ENCODE measurements at regions not wholly inside any gene's neighbourhood (a gene's known extent, or its start where the extent isn't known, plus 50 kb on each side); places are given as distances from the start of the nearest gene placed in this dataset.

DNA sequence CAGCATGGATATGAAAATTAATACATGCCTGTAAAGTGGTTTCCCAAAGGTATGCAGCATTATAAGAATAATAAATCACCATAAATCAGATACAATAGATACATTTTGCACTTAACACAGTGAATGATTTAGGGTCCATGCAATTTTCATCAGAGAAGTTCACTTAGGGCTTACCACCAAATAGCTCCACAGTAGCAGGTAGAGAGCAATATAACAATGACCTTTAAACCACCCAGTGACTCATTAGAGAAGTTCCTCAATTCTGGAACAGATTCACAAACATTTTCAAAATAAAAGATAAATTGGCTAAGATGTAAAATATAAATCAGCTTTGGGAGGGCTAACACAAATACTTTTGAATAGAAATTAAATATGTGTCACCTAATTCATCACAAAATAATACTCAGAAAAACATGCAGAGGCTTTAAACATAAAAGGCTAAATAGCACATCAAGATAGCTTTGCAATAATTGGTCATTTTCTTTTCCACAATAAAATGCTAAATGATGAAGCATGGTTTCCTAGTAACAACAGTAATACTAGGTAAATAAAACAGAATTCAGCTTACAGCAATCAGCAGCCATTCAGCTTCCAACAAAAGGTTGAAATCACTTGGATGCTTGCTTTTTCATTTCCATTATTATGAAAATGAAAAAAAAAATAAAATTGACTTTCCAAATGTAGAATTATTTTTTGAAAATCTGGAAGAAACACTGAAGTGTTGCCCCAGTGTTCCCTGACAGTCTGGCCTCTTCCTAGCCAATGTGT is 84.3 kb upstream of the NBEA start:
- H3K4me1 ChIP-seq (ENCODE audit: control insufficient read depth, insufficient read depth, low read length), result no peaks in the 10 kb centered on the region
- no peaks in the 10 kb centered on the region for H3K36me3 ChIP-seq (ENCODE audit: control insufficient read depth, insufficient read depth, low read length)
- H3K27ac ChIP-seq (ENCODE audit: low read depth, low read length), result no peak overlapping the region
- no peaks in the 10 kb centered on the region for H3K9me3 ChIP-seq (ENCODE audit: control insufficient read depth, insufficient read depth, low read length)
- no peaks in the 10 kb centered on the region for H3K27me3 ChIP-seq (ENCODE audit: control insufficient read depth, insufficient read depth, low read length)
- no peak overlapping the region for H3K4me3 ChIP-seq (ENCODE audit: low read depth, low read length)
- peak in 2 of 6 donors; percentile 25 to 31 for DNase-seq (ENCODE audit: low read depth in 4 of 6, low spot score in 6 of 6)

GRCh38 chr13:34862311-34862710 is 79.8 kb upstream of the NBEA start:
- H3K4me3 ChIP-seq (ENCODE audit: low read depth, low read length), result no peak overlapping the region
- no peak overlapping the region for H3K27ac ChIP-seq (ENCODE audit: low read depth, low read length)
- no CpG with 5 or more reads among the region's 2 CpGs for WGBS (ENCODE audit: insufficient coverage)
- no peaks in the 10 kb centered on the region for H3K27me3 ChIP-seq (ENCODE audit: control insufficient read depth, insufficient read depth, low read length)
- H3K36me3 ChIP-seq (ENCODE audit: control insufficient read depth, insufficient read depth, low read length), result no peaks in the 10 kb centered on the region
- no peaks in the 10 kb centered on the region for H3K9me3 ChIP-seq (ENCODE audit: control insufficient read depth, insufficient read depth, low read length)
- no peak for DNase-seq (ENCODE audit: low read depth in 4 of 6, low spot score in 6 of 6)
- no peaks in the 10 kb centered on the region for H3K4me1 ChIP-seq (ENCODE audit: control insufficient read depth, insufficient read depth, low read length)

DNA sequence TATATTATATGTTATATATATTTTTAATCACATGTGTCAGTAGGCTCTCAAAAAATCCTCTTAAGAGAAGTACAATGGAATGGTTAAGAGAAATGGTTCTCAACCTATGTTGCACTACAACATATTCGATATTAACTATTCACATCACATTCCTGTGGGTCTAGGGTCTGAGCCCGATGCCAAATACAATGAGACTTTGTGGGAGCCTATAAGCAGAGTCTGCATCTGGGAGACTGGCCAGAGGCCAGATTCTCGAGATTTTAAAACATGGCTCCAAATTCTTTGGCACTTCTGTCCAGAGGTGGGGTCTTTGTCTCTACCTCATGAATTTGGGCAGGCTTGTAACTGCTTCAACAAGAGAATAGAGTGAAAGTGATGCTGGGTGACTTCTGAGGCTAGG is 79.4 kb upstream of the NBEA start:
- peak in 1 of 6 donors; percentile 25 for DNase-seq (ENCODE audit: low read depth in 4 of 6, low spot score in 6 of 6)
- WGBS (ENCODE audit: insufficient coverage), result 29% methylated on average over 2 of the region's 3 CpGs
- Histone ChIP-seq H3K36me3 (ENCODE audit: control insufficient read depth, insufficient read depth, low read length) (no peaks in the 10 kb centered on the region), H3K27me3 (ENCODE audit: control insufficient read depth, insufficient read depth, low read length) (no peaks in the 10 kb centered on the region), H3K4me3 (ENCODE audit: low read depth, low read length) (no peak overlapping the region), H3K27ac (ENCODE audit: low read depth, low read length) (no peak overlapping the region), H3K9me3 (ENCODE audit: control insufficient read depth, insufficient read depth, low read length) (no peaks in the 10 kb centered on the region), H3K4me1 (ENCODE audit: control insufficient read depth, insufficient read depth, low read length) (no peaks in the 10 kb centered on the region)

- Histone ChIP-seq H3K4me1 (ENCODE audit: control insufficient read depth, insufficient read depth, low read length) (no peaks in the 10 kb centered on the region), H3K9me3 (ENCODE audit: control insufficient read depth, insufficient read depth, low read length) (no peaks in the 10 kb centered on the region), H3K4me3 (ENCODE audit: low read depth, low read length) (no peak overlapping the region), H3K27ac (ENCODE audit: low read depth, low read length) (no peak overlapping the region), H3K27me3 (ENCODE audit: control insufficient read depth, insufficient read depth, low read length) (no peaks in the 10 kb centered on the region), H3K36me3 (ENCODE audit: control insufficient read depth, insufficient read depth, low read length) (no peaks in the 10 kb centered on the region)
- no CpG with 5 or more reads among the region's 4 CpGs for WGBS (ENCODE audit: insufficient coverage)
- no peak for DNase-seq (ENCODE audit: low read depth in 4 of 6, low spot score in 6 of 6)
Observed at GRCh38 chr13:34863360-34864135, 78.5 kb upstream of the NBEA start.

- H3K27ac ChIP-seq (ENCODE audit: low read depth, low read length), result no peak overlapping the region
- DNase-seq (ENCODE audit: low read depth in 4 of 6, low spot score in 6 of 6), result peak in 1 of 6 donors; percentile 41
- no peaks in the 10 kb centered on the region for H3K36me3 ChIP-seq (ENCODE audit: control insufficient read depth, insufficient read depth, low read length)
- H3K4me1 ChIP-seq (ENCODE audit: control insufficient read depth, insufficient read depth, low read length), result no peaks in the 10 kb centered on the region
- WGBS (ENCODE audit: insufficient coverage), result 100% methylated on average over 1 of the region's 1 CpG
- no peak overlapping the region for H3K4me3 ChIP-seq (ENCODE audit: low read depth, low read length)
- H3K9me3 ChIP-seq (ENCODE audit: control insufficient read depth, insufficient read depth, low read length), result no peaks in the 10 kb centered on the region
- H3K27me3 ChIP-seq (ENCODE audit: control insufficient read depth, insufficient read depth, low read length), result no peaks in the 10 kb centered on the region
Observed at GRCh38 chr13:34864671-34865070, 77.4 kb upstream of the NBEA start.

- 92% methylated on average over 3 of the region's 4 CpGs for WGBS (ENCODE audit: insufficient coverage)
- Histone ChIP-seq H3K4me1 (ENCODE audit: control insufficient read depth, insufficient read depth, low read length) (no peaks in the 10 kb centered on the region), H3K36me3 (ENCODE audit: control insufficient read depth, insufficient read depth, low read length) (no peaks in the 10 kb centered on the region), H3K4me3 (ENCODE audit: low read depth, low read length) (no peak overlapping the region), H3K27me3 (ENCODE audit: control insufficient read depth, insufficient read depth, low read length) (no peaks in the 10 kb centered on the region), H3K9me3 (ENCODE audit: control insufficient read depth, insufficient read depth, low read length) (no peaks in the 10 kb centered on the region), H3K27ac (ENCODE audit: low read depth, low read length) (no peak overlapping the region)
- peak in 1 of 6 donors; percentile 25 for DNase-seq (ENCODE audit: low read depth in 4 of 6, low spot score in 6 of 6)
Observed at GRCh38 chr13:34867590-34867989, 74.5 kb upstream of the NBEA start.

DNA sequence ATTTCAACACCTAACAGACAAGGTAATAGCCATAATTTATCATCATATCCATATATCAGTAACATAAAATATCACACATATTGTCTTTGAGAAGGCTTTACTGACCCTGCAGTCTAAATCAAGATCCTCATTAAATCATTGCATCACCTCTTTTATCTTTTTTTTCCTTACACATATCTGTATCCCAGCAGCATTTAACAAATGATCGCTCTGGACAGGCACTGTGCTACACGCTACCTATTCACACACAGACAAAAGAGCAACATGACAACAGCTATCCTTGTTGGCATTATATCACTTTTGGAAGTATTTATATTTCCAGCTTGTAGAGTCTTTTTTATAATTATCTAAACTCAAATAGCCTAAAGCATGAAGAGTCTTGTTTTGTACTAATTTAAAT is 73.3 kb upstream of the NBEA start:
- Histone ChIP-seq H3K4me1 (ENCODE audit: control insufficient read depth, insufficient read depth, low read length) (no peaks in the 10 kb centered on the region), H3K9me3 (ENCODE audit: control insufficient read depth, insufficient read depth, low read length) (no peaks in the 10 kb centered on the region), H3K36me3 (ENCODE audit: control insufficient read depth, insufficient read depth, low read length) (no peaks in the 10 kb centered on the region), H3K27ac (ENCODE audit: low read depth, low read length) (no peak overlapping the region), H3K27me3 (ENCODE audit: control insufficient read depth, insufficient read depth, low read length) (no peaks in the 10 kb centered on the region), H3K4me3 (ENCODE audit: low read depth, low read length) (no peak overlapping the region)
- no CpG with 5 or more reads among the region's 2 CpGs for WGBS (ENCODE audit: insufficient coverage)
- peak in 1 of 6 donors; percentile 27 for DNase-seq (ENCODE audit: low read depth in 4 of 6, low spot score in 6 of 6)

GRCh38 chr13:34869696-34870095 is 72.4 kb upstream of the NBEA start:
- H3K9me3 ChIP-seq (ENCODE audit: control insufficient read depth, insufficient read depth, low read length), result no peaks in the 10 kb centered on the region
- H3K4me1 ChIP-seq (ENCODE audit: control insufficient read depth, insufficient read depth, low read length), result no peaks in the 10 kb centered on the region
- 23% methylated on average over 2 of the region's 2 CpGs for WGBS (ENCODE audit: insufficient coverage)
- H3K27me3 ChIP-seq (ENCODE audit: control insufficient read depth, insufficient read depth, low read length), result no peaks in the 10 kb centered on the region
- no peak overlapping the region for H3K4me3 ChIP-seq (ENCODE audit: low read depth, low read length)
- peak in 2 of 6 donors; percentile 35 to 66 for DNase-seq (ENCODE audit: low read depth in 4 of 6, low spot score in 6 of 6)
- H3K27ac ChIP-seq (ENCODE audit: low read depth, low read length), result no peak overlapping the region
- H3K36me3 ChIP-seq (ENCODE audit: control insufficient read depth, insufficient read depth, low read length), result no peaks in the 10 kb centered on the region

DNA sequence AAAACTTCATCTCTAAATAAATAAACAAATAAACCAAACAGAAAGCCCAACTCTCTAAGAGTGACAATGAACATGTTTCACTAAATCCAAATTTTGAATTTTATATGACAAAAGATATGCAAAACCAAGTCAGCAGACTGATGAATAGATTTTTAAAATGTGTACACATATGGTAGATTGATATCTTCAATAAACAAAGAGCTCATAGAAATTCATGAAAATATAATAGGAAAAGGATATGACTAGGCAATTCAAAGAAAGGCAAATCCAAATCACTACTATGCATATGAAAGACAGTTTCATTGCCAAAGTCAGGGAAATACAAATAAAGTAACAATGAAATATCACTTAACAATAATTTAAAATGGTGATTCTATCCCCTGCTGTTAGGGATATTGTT is 63.7 kb upstream of the NBEA start:
- no peak for DNase-seq (ENCODE audit: low read depth in 4 of 6, low spot score in 6 of 6)
- Histone ChIP-seq H3K36me3 (ENCODE audit: control insufficient read depth, insufficient read depth, low read length) (no peaks in the 10 kb centered on the region), H3K9me3 (ENCODE audit: control insufficient read depth, insufficient read depth, low read length) (peaks cover 3% of the 10 kb centered on the region), H3K4me3 (ENCODE audit: low read depth, low read length) (no peak overlapping the region), H3K27me3 (ENCODE audit: control insufficient read depth, insufficient read depth, low read length) (no peaks in the 10 kb centered on the region), H3K4me1 (ENCODE audit: control insufficient read depth, insufficient read depth, low read length) (no peaks in the 10 kb centered on the region), H3K27ac (ENCODE audit: low read depth, low read length) (no peak overlapping the region)

DNA sequence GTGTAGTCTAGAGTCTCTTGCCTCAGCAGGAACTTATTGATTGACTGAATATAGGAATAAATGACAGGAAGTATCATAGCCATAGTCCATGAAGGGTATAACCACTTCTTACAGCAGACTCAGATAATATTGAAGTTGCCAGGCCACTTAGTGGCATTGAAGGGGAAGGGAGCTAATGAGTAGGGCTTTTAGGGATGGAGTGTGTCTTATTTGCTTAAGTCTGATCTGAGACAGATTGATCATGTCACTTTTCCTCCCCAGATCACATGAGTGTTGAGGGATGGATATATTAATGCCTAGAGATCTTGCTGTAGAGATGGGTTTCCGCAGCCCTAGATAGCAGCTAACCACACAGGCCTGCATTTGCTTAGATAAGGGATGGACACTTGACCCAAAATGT is 62.2 kb upstream of the NBEA start:
- no peak overlapping the region for H3K27ac ChIP-seq (ENCODE audit: low read depth, low read length)
- H3K27me3 ChIP-seq (ENCODE audit: control insufficient read depth, insufficient read depth, low read length), result no peaks in the 10 kb centered on the region
- DNase-seq (ENCODE audit: low read depth in 4 of 6, low spot score in 6 of 6), result no peak
- no peak overlapping the region for H3K4me3 ChIP-seq (ENCODE audit: low read depth, low read length)
- H3K9me3 ChIP-seq (ENCODE audit: control insufficient read depth, insufficient read depth, low read length), result peaks cover 3% of the 10 kb centered on the region
- no peaks in the 10 kb centered on the region for H3K4me1 ChIP-seq (ENCODE audit: control insufficient read depth, insufficient read depth, low read length)
- WGBS (ENCODE audit: insufficient coverage), result no CpG with 5 or more reads among the region's 1 CpG
- H3K36me3 ChIP-seq (ENCODE audit: control insufficient read depth, insufficient read depth, low read length), result no peaks in the 10 kb centered on the region

Data from spinal cord (tissue), 9 donors.